Body of pancreas (tissue), 4 donors: ENCODE measurements at regions not wholly inside any gene's neighbourhood (a gene's known extent, or its start where the extent isn't known, plus 50 kb on each side); places are given as distances from the start of the nearest gene placed in this dataset.

Source experiments
- ATAC-seq: fragments of 150-250 bp; one replicate; pipeline ENCODE4 v1.9.1; 2016
- DNase-seq, 4 donors: peaks; one replicate each; pipeline ENCODE4 v3.0.0-alpha.2; 2019
- H3K27ac ChIP-seq, 4 donors: fragments of 200-600 bp; sonication (generic); 1 replicate in 3 of 4; 2 replicates in 1 of 4; pipeline versions ENCODE4 v1.5.1 to v1.6.1; 2016 to 2019; ENCODE audit warnings: mild to moderate bottlenecking in 1 of 4, mixed read lengths in 1 of 4, moderate library complexity in 1 of 4
- H3K27me3 ChIP-seq, 2 donors: fragments of 200-600 bp; sonication (generic); one replicate each; pipeline ENCODE4 v1.6.0; 2016; ENCODE audit warnings: mild to moderate bottlenecking in 1 of 2
- H3K36me3 ChIP-seq, 2 donors: fragments of 200-600 bp; sonication (generic); replicated peaks in 1 of 2; 2 replicates each; pipeline ENCODE4 v1.5.1; 2016; ENCODE audit warnings: low read depth in 2 of 2; ENCODE audit not compliant: insufficient read depth in 1 of 2
- H3K4me1 ChIP-seq: fragments of 200-600 bp; sonication (generic); one replicate; pipeline ENCODE4 v1.6.0; 2016
- H3K4me3 ChIP-seq, 2 donors: fragments of 200-600 bp; sonication (generic); 1 replicate in 1 of 2; 2 replicates in 1 of 2; pipeline ENCODE4 v1.5.1; 2016 to 2019
- H3K9me3 ChIP-seq, 3 donors: fragments of 200-600 bp; sonication (generic); 1 replicate in 2 of 3; 2 replicates in 1 of 3; pipeline ENCODE4 v1.5.1; 2016
- CTCF ChIP-seq, 7 experiments: fragments of 450-650 bp in 4 of 7; fragments of 200-600 bp in 3 of 7; sonication (generic) in 3 of 7; IDR thresholded peaks; one replicate each; pipeline ENCODE4 v1.5.1; 2016 to 2019; ENCODE audit warnings: antibody characterized with exemption in 7 of 7
- POLR2A ChIP-seq, 3 donors: fragments of 450-650 bp; IDR thresholded peaks; one replicate each; pipeline ENCODE4 v1.6.1; 2016; ENCODE audit warnings: antibody characterized with exemption in 3 of 3, mild to moderate bottlenecking in 2 of 3
- WGBS, 2 donors: methylation state at CpG; one replicate each; pipeline ENCODE4 v1.1.5; 2017; 5-methylcytosine and 5-hydroxymethylcytosine counted together
- intact Hi-C: fragments of 100-400 bp; cut with DNase I; formaldehyde crosslinking; loops from one replicate; pipeline ENCODE4 v1.15.1; 2023

DNA sequence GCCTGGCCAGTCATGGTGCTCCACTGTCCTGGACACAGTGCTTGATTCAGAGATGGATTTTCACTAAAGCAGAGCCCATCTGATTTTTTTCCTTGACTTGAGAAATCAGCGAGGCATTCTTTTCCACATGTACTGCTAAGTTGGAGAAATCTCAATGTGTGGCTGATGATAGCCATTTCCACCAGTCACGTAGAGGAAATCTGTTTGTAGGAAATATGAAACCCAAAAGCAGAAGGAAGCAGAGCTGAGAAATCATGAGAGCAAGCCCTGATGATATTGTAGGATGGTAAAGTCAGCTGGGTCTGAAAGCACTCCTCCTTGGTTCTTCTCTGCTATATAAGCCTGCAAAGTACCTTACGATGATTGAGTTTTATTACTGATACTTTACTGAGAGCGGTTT lies 1233.4 kb downstream of the ROBO2 start:
- Histone ChIP-seq H3K4me3 (no peak overlapping the region), H3K36me3 (no peaks in the 10 kb centered on the region), H3K27ac (no peak overlapping the region), H3K9me3 (no peaks in the 10 kb centered on the region), H3K27me3 (no peaks in the 10 kb centered on the region), H3K4me1 (no peaks in the 10 kb centered on the region)
- ATAC-seq (no peak), DNase-seq (no peak)
- intact Hi-C loops: no loop called here
- 47 to 56% methylated on average over 4 of the region's 4 CpGs for WGBS, 2 donors
- no peak for TF ChIP-seq POLR2A (IDR thresholded peaks at IDR 0.05)
- no peak for TF ChIP-seq CTCF (IDR thresholded peaks at IDR 0.05)

DNA sequence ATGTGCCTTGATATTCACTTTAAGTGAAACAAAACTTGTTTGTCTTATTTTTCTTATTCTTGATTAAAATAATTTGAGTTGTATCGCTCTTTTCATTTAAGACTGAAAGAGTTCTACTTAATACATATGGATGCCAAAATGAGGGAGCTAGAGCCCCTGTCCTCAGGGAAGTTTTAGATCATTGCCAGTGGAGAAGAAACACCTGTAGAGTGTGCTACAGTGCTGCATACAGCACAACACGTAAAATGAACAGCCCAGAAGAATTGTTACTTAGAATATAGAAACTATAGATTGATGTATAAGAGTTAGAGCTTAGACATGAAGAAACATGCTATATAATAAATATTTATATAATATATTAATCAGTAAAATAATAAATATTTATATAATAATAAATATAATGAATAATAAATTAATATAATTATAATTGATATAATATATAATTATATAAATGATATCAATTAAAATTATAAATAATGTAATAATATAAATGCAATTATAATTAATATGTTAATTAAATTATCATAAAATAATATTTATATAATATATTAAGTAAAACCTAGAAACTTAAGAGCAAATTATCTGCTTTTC lies 1234.7 kb downstream of the ROBO2 start:
- DNase-seq (no peak), ATAC-seq (no peak)
- H3K4me3 ChIP-seq: no peak overlapping the region
- no peaks in the 10 kb centered on the region for H3K36me3 ChIP-seq
- 59 to 64% methylated on average over 2 of the region's 2 CpGs for WGBS, 2 donors
- H3K27me3 ChIP-seq: no peaks in the 10 kb centered on the region
- TF ChIP-seq POLR2A (IDR thresholded peaks at IDR 0.05) (no peak), CTCF (IDR thresholded peaks at IDR 0.05) (no peak)
- H3K9me3 ChIP-seq: no peaks in the 10 kb centered on the region
- intact Hi-C loops: no loop called here
- H3K4me1 ChIP-seq: no peaks in the 10 kb centered on the region
- H3K27ac ChIP-seq: no peak overlapping the region

GRCh38 chr3:78275420-78275852 lies 1235.5 kb downstream of the ROBO2 start:
- Histone ChIP-seq H3K36me3 (no peaks in the 10 kb centered on the region), H3K27ac (no peak overlapping the region), H3K4me1 (no peaks in the 10 kb centered on the region), H3K27me3 (no peaks in the 10 kb centered on the region), H3K4me3 (no peak overlapping the region), H3K9me3 (no peaks in the 10 kb centered on the region)
- intact Hi-C loops: no loop called here
- 63 to 69% methylated on average over 3 of the region's 3 CpGs for WGBS, 2 donors
- ATAC-seq (no peak), DNase-seq (no peak)
- TF ChIP-seq POLR2A (IDR thresholded peaks at IDR 0.05) (no peak), CTCF (IDR thresholded peaks at IDR 0.05) (no peak)

- intact Hi-C loops: no loop called here
- WGBS, 2 donors: 92 to 94% methylated on average over 2 of the region's 2 CpGs
- TF ChIP-seq CTCF (IDR thresholded peaks at IDR 0.05): no peak
- no peak for TF ChIP-seq POLR2A (IDR thresholded peaks at IDR 0.05)
- H3K36me3 ChIP-seq: no peaks in the 10 kb centered on the region
- no peaks in the 10 kb centered on the region for H3K27me3 ChIP-seq
- no peak for ATAC-seq
- H3K4me3 ChIP-seq: no peak overlapping the region
- H3K27ac ChIP-seq: no peak overlapping the region
- DNase-seq: no peak
- H3K4me1 ChIP-seq: no peaks in the 10 kb centered on the region
- no peaks in the 10 kb centered on the region for H3K9me3 ChIP-seq
Measured at GRCh38 chr3:78277220-78277619, 1237.3 kb downstream of the ROBO2 start.

DNA sequence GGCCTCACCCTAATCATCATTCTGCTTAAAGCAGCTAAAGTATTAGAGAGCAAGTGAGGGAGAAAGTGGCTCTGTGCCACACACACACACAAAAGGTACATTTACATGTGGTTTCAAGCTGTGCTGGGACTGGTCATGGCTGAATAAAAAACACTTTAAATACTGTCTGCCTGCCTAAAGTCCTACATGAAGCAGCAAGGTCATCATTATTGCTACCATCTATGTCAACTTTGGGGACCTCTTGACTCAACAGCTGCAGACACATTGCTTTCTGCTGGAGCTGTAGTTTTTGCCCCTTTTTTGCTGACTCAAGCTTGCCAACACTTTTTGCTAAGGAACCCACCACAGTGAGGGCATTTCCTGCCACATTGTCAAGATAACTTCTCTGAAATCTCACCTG lies 1237.9 kb downstream of the ROBO2 start:
- Histone ChIP-seq H3K27ac (no peak overlapping the region), H3K27me3 (no peaks in the 10 kb centered on the region), H3K4me1 (no peaks in the 10 kb centered on the region), H3K36me3 (no peaks in the 10 kb centered on the region), H3K9me3 (no peaks in the 10 kb centered on the region), H3K4me3 (no peak overlapping the region)
- intact Hi-C loops: no loop called here
- DNase-seq (no peak), ATAC-seq (no peak)
- TF ChIP-seq POLR2A (IDR thresholded peaks at IDR 0.05) (no peak), CTCF (IDR thresholded peaks at IDR 0.05) (no peak)
